IPS-18a (cell line): ENCODE measurements at regions not wholly inside any gene's neighbourhood (a gene's known extent, or its start where the extent isn't known, plus 50 kb on each side); places are given as distances from the start of the nearest gene placed in this dataset.

Experiments
- H3K27ac ChIP-seq: one replicate; pipeline ENCODE4 v1.5.1; 2013; ENCODE audit warnings: low read length
- H3K27me3 ChIP-seq: one replicate; pipeline ENCODE4 v1.6.1; 2013; ENCODE audit warnings: mild to moderate bottlenecking, low read length; ENCODE audit not compliant: control insufficient read depth, insufficient read depth
- H3K36me3 ChIP-seq: one replicate; pipeline ENCODE4 v1.6.1; 2013; ENCODE audit warnings: low read depth, low read length; ENCODE audit not compliant: control insufficient read depth
- H3K4me1 ChIP-seq: one replicate; pipeline ENCODE4 v1.6.1; 2013; ENCODE audit warnings: low read depth, low read length; ENCODE audit not compliant: control insufficient read depth
- H3K4me3 ChIP-seq: one replicate; pipeline ENCODE4 v1.5.1; 2013; ENCODE audit warnings: low read length
- H3K9ac ChIP-seq: one replicate; pipeline ENCODE4 v1.6.1; 2013; ENCODE audit warnings: mild to moderate bottlenecking, low read length, moderate library complexity
- H3K9me3 ChIP-seq: one replicate; pipeline ENCODE4 v1.6.1; 2013; ENCODE audit warnings: low read depth, low read length; ENCODE audit not compliant: control insufficient read depth

DNA sequence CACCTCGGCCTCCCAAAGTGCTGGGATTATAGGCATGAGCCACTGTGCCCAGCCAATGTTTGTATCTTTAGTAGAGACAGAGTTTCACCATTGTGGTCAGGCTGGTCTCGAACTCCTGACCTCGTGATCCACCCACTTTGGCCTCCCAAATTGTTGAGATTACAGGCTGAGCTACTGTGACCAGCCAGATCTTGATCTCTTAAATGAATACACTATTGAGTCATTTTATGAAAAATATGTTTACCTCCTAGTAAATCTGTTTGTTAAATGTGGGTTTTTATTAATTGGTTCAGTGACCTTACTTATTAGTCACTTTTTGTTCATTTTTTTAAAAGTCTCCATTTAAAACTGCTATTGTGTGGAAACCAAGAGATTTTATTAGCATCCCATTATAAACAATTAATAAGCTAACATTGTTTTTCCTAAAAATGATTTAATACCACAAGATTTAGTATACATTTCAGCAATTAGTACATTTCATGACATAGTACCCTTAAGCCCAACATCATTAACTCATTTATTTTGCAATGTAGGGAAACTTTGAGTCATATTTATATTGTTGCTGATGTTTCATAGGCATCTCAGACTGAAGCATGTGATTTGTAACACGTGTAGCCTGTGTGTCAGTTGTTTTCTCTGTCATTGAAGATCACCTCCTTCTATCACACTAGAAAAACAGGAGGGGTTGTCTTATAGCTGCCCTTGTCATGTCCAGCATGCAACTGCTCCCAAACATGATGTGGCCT lies 261.2 kb downstream of the TAF11L14 start:
- H3K4me1 ChIP-seq = no peaks in the 10 kb centered on the region
- H3K9me3 ChIP-seq = no peaks in the 10 kb centered on the region
- no peak overlapping the region for H3K4me3 ChIP-seq
- H3K27me3 ChIP-seq = no peaks in the 10 kb centered on the region
- H3K36me3 ChIP-seq = no peaks in the 10 kb centered on the region
- no peak overlapping the region for H3K27ac ChIP-seq
- no peak overlapping the region for H3K9ac ChIP-seq

- Histone ChIP-seq H3K4me3 (no peak overlapping the region), H3K36me3 (no peaks in the 10 kb centered on the region), H3K4me1 (no peaks in the 10 kb centered on the region), H3K27me3 (no peaks in the 10 kb centered on the region), H3K9ac (no peak overlapping the region), H3K9me3 (no peaks in the 10 kb centered on the region), H3K27ac (no peak overlapping the region)
Measured at GRCh38 chr5:17896605-17897004, 262.3 kb downstream of the TAF11L14 start.

DNA sequence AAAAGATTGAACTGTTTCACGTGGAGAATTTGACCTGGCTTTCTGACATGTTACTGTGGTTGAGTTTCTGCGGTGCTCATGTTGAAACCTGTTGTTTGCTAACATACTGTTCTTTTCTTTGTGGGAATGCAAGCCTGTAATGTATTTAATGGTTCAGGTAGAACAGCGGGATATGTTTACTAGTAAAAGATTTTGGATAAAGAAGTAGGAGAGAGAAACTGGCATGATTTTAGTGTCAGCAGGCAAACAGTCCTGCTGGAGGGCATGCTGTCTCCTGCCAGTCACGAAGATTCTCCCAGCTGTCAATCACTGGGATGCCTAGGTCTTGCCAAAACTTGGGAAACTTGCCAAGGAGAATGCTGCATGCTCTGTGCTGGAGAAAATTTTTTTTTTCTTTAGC lies 263.5 kb downstream of the TAF11L14 start:
- no peaks in the 10 kb centered on the region for H3K27me3 ChIP-seq
- no peak overlapping the region for H3K9ac ChIP-seq
- no peaks in the 10 kb centered on the region for H3K9me3 ChIP-seq
- no peaks in the 10 kb centered on the region for H3K36me3 ChIP-seq
- no peaks in the 10 kb centered on the region for H3K4me1 ChIP-seq
- H3K4me3 ChIP-seq = no peak overlapping the region
- H3K27ac ChIP-seq = no peak overlapping the region

DNA sequence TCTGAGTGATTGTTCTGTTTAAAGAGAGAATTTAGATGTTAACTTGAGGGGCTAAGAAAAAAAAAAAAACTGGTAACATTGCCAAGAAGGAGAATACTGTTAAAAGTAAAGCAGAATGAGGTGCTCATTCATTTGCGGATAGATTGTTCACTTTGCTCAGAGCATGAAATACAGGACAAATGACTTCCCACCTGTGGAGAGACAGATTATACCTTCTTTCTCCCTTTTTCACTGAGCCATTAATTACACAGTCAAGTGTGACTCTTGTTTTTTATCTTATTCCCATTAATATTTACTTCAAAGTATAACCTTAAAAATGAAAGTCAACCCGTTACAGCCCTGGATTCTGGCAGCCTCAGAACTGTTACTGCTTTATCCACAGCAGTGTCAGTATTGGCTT lies 264.5 kb downstream of the TAF11L14 start:
- no peaks in the 10 kb centered on the region for H3K4me1 ChIP-seq

DNA sequence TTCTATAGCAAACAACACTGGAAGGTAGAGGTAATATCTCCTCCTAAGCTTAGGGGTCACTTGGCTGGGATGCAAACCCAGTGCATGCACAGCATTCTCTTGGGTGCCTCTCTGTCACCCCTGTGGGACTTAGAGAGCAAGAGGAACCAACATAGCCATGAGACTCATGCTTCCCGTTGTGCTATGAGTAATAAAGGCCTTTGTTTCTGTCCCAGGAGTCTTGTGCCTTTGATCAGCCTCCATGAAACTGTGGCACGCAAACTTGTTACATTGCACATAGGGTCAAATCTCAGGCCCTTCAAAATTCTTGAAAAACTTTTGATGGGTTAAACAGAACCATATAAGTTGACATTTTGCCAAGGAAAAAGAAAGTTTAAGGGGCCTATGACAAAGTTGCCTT lies 272.8 kb downstream of the TAF11L14 start:
- H3K9me3 ChIP-seq = no peaks in the 10 kb centered on the region

More for the DNA sequence above, 264.5 kb downstream of the TAF11L14 start:
- H3K9ac ChIP-seq = no peak overlapping the region
- no peak overlapping the region for H3K27ac ChIP-seq
- H3K36me3 ChIP-seq = no peaks in the 10 kb centered on the region
- H3K4me3 ChIP-seq = no peak overlapping the region
- H3K9me3 ChIP-seq = no peaks in the 10 kb centered on the region
- H3K27me3 ChIP-seq = no peaks in the 10 kb centered on the region

DNA sequence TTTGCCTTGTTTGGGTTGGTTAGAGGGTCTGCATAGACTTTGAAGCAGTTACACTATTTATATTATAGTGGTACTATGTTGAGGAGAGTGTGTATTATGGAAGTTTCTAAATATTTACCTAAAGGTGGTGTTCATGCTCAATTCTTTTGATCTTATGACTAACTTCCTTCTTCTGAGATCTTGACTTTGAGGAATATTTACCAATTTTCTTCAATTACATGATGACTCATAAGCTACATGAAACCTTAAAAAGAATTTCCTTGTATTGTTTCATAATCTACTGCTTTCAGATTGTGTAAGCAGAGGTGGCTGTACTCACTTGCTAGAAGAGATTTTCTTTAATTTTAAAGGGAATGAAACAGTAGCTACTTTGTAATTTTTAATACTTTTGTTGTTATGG lies 276.1 kb downstream of the TAF11L14 start:
- Histone ChIP-seq H3K9ac (no peak overlapping the region), H3K36me3 (no peaks in the 10 kb centered on the region), H3K4me1 (no peaks in the 10 kb centered on the region), H3K9me3 (no peaks in the 10 kb centered on the region), H3K27me3 (no peaks in the 10 kb centered on the region), H3K4me3 (no peak overlapping the region), H3K27ac (no peak overlapping the region)

More for the DNA sequence above, 272.8 kb downstream of the TAF11L14 start:
- Histone ChIP-seq H3K36me3 (no peaks in the 10 kb centered on the region), H3K9ac (no peak overlapping the region), H3K4me1 (no peaks in the 10 kb centered on the region), H3K27ac (no peak overlapping the region), H3K4me3 (no peak overlapping the region), H3K27me3 (no peaks in the 10 kb centered on the region)

DNA sequence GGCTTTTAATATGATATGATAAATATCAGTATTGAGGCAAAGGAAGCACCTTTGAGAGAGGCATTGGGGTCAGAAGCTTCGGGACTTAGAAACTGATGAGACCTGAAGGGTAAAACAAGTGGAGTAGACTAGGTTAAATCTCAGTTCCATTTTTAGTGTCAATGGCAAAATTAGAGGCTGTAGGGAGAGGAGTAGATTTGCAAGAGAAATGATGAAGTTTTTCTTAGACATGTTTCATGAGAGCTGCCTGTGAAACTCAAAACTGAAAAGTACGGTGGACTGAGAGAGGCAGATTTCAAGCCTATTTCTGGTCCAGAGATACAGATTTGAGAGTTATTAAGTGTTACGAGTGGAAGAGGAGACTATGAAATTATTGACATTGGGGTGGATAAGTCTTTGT lies 278.5 kb downstream of the TAF11L14 start:
- Histone ChIP-seq H3K4me3 (no peak overlapping the region), H3K9me3 (no peaks in the 10 kb centered on the region), H3K4me1 (peaks cover 1% of the 10 kb centered on the region), H3K9ac (no peak overlapping the region), H3K27me3 (no peaks in the 10 kb centered on the region), H3K36me3 (no peaks in the 10 kb centered on the region), H3K27ac (no peak overlapping the region)

GRCh38 chr5:17916446-17916845 lies 282.2 kb downstream of the TAF11L14 start:
- no peak overlapping the region for H3K27ac ChIP-seq
- H3K27me3 ChIP-seq = no peaks in the 10 kb centered on the region
- no peaks in the 10 kb centered on the region for H3K9me3 ChIP-seq
- no peaks in the 10 kb centered on the region for H3K36me3 ChIP-seq
- H3K9ac ChIP-seq = no peak overlapping the region
- H3K4me3 ChIP-seq = no peak overlapping the region
- H3K4me1 ChIP-seq = peaks cover 13% of the 10 kb centered on the region

DNA sequence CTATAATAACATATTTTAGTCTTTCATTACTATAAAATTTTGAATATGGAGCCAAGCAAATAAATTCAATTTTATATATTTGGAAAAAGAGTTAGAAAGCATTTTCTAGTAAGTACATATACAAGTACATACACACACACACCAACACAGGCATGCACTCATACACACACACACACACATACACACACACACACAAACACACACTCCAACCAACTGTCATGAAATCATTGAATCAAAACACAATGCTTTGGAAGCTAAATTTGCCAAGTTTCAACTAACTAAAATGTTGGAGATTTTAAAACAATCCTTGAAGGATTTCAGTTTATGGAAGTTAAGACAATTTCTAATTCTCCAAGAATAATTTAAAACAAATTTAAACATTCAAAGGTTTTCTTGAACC lies 283.2 kb downstream of the TAF11L14 start:
- Histone ChIP-seq H3K4me1 (peaks cover 13% of the 10 kb centered on the region), H3K4me3 (no peak overlapping the region), H3K27me3 (no peaks in the 10 kb centered on the region), H3K36me3 (no peaks in the 10 kb centered on the region), H3K9ac (no peak overlapping the region), H3K9me3 (no peaks in the 10 kb centered on the region), H3K27ac (no peak overlapping the region)

DNA sequence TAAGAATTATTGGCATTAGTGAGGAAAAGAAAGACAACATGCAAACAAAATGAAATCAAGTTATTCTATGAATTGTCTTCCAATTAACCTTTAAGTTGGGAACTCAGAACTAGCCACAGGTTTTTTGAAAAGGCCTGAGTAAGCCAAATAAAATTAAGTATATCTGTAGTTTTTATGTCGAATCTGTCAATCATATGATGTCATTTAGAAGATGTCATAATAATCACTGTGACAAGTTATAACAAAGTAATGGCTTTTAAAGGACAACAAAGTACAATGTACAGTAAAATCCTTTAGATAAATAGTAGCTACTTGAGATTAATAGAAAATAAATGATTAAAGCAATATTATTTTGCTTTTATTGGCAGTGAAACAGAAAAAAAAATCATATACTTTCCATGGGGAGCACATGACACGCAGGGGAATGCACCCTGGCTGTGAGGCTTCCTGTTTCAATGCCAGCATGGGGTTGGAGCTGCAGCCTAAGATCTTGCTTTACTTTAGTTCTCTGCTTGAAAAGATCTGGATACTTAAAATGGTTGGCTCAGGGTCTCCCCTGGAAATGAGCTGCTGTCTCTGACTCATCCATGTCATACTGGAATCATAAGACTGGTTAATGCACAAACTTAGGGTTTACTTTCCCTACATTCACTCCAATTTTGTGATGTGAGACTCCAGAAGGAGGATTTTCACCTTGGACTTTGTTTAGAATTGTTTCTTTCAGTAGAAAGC lies 284.3 kb downstream of the TAF11L14 start:
- Histone ChIP-seq H3K36me3 (no peaks in the 10 kb centered on the region), H3K9me3 (no peaks in the 10 kb centered on the region), H3K4me1 (peaks cover 13% of the 10 kb centered on the region), H3K4me3 (peak overlapping the region; percentile 39), H3K9ac (peak overlapping the region; percentile 34), H3K27me3 (no peaks in the 10 kb centered on the region), H3K27ac (peak overlapping the region; percentile 87)

- H3K36me3 ChIP-seq = no peaks in the 10 kb centered on the region
- H3K27ac ChIP-seq = no peak overlapping the region
- H3K27me3 ChIP-seq = no peaks in the 10 kb centered on the region
- H3K9ac ChIP-seq = no peak overlapping the region
- no peak overlapping the region for H3K4me3 ChIP-seq
- no peaks in the 10 kb centered on the region for H3K9me3 ChIP-seq
- no peaks in the 10 kb centered on the region for H3K4me1 ChIP-seq
Measured at GRCh38 chr5:17925276-17925675, 291.0 kb downstream of the TAF11L14 start.

DNA sequence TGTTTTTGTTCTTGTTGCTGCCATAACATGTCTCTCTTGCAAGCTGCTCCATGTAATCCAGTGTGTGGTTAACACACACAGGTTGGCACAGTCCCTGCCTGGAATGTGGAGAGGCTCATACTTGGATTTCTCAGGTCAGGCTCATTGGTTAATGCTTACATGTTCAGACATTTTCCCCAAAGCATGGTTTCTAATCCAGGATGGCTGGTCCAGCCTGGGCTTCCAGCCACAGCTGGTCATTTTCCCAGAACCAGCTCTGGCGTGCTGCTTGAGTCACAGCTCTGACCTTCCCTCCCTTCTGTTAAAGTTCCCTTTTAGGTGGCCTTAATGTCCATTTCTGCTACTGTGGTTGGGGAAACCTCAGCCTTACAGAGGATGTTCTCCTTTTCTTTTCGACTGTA lies 294.3 kb downstream of the TAF11L14 start:
- no peaks in the 10 kb centered on the region for H3K4me1 ChIP-seq
- H3K9ac ChIP-seq = no peak overlapping the region
- H3K4me3 ChIP-seq = no peak overlapping the region
- no peaks in the 10 kb centered on the region for H3K36me3 ChIP-seq
- H3K27ac ChIP-seq = no peak overlapping the region
- H3K9me3 ChIP-seq = no peaks in the 10 kb centered on the region
- H3K27me3 ChIP-seq = no peaks in the 10 kb centered on the region
